RWPE2 (cell line): ENCODE measurements at regions not wholly inside any gene's neighbourhood (a gene's known extent, or its start where the extent isn't known, plus 50 kb on each side); places are given as distances from the start of the nearest gene placed in this dataset.

Experiments
- ATAC-seq: fragments of 200-7000 bp; cut with Tn5 transposase; 3 replicates; pipeline ENCODE4 v1.9.1; 2021; ENCODE audit warnings: low read depth
- DNase-seq: peaks from one replicate; pipeline ENCODE4 v3.0.0-alpha.2; 2020; ENCODE audit warnings: low spot score
- H3K27ac ChIP-seq: fragments of 450-650 bp; 2 replicates; pipeline ENCODE4 v1.5.1; 2017; ENCODE audit warnings: mild to moderate bottlenecking; ENCODE audit not compliant: poor library complexity, severe bottlenecking
- H3K27me3 ChIP-seq: fragments of 250-450 bp; sonication (Bioruptor Pico); 2 replicates; pipeline ENCODE4 v1.5.1; 2021; ENCODE audit warnings: mild to moderate bottlenecking, moderate library complexity; ENCODE audit not compliant: insufficient read depth, poor library complexity, severe bottlenecking
- H3K36me3 ChIP-seq: fragments of 250-450 bp; sonication (Bioruptor Pico); 2 replicates; pipeline ENCODE4 v1.5.1; 2020; ENCODE audit warnings: low read depth, mild to moderate bottlenecking, moderate library complexity
- H3K4me1 ChIP-seq: fragments of 250-450 bp; sonication (Bioruptor Pico); 2 replicates; pipeline ENCODE4 v1.5.1; 2021; ENCODE audit warnings: mild to moderate bottlenecking, moderate library complexity; ENCODE audit not compliant: insufficient read depth, poor library complexity, severe bottlenecking
- H3K4me3 ChIP-seq: fragments of 250-450 bp; sonication (Bioruptor Pico); 2 replicates; pipeline ENCODE4 v1.5.1; 2021; ENCODE audit warnings: mild to moderate bottlenecking, moderate library complexity; ENCODE audit not compliant: severe bottlenecking
- H3K9me3 ChIP-seq: fragments of 250-450 bp; sonication (Bioruptor Pico); 2 replicates; pipeline ENCODE4 v1.5.1; 2021; ENCODE audit warnings: mild to moderate bottlenecking, moderate library complexity; ENCODE audit not compliant: severe bottlenecking
- CTCF ChIP-seq: fragments of 450-650 bp; IDR thresholded peaks from one replicate; pipeline ENCODE4 v1.5.1; 2017; ENCODE audit warnings: mild to moderate bottlenecking, moderate library complexity; ENCODE audit not compliant: poor library complexity, severe bottlenecking

DNA sequence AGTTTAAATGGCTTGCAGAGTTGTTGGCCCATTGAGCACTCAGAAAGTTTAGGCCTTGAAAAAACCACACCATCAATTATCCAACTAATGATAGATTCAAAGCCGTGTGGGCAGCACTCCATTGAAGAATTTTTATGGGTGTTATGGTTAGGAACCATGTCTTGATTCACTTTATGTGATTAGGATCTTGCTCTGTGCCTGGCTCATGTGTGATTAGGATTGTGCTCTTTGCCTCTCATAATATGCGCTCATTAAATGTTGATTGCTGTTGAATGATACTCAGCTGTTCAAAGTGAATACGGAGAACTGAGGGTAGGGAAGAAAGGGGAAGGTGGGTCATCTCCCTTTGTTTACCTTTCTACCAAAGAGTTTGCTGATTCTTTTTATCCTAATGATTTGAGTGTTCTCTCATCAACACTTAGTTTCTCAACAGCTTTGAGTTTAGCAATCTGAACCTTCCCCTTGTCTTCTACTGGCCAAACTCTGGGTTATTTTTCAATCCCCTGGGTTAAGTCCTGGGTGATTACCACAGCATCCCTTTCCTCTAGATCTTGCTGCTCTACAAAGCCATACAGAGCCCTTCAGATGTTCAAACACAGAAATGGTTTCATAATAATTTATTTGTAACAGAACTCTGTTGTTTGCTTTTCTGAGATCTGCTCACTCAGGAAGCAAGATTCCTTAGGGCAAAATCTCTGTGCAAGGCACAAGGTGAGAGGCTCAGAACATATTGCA lies 668.8 kb upstream of the RGMB start:
- H3K4me3 ChIP-seq = no peak overlapping the region
- ATAC-seq (no peak), DNase-seq (no peak)
- peaks cover 34% of the 10 kb centered on the region for H3K4me1 ChIP-seq
- H3K36me3 ChIP-seq = no peaks in the 10 kb centered on the region
- no peaks in the 10 kb centered on the region for H3K9me3 ChIP-seq
- H3K27ac ChIP-seq = no peak overlapping the region
- TF ChIP-seq CTCF = no peak
- H3K27me3 ChIP-seq = no peaks in the 10 kb centered on the region

GRCh38 chr5:98105681-98106080 lies 667.8 kb upstream of the RGMB start:
- no peaks in the 10 kb centered on the region for H3K27me3 ChIP-seq

GRCh38 chr5:98106116-98107031 lies 667.1 kb upstream of the RGMB start:
- no peak for TF ChIP-seq CTCF
- Histone ChIP-seq H3K4me3 (no peak overlapping the region), H3K27me3 (no peaks in the 10 kb centered on the region), H3K27ac (peak overlapping the region; percentile 100), H3K4me1 (peaks cover 42% of the 10 kb centered on the region), H3K9me3 (no peaks in the 10 kb centered on the region), H3K36me3 (no peaks in the 10 kb centered on the region)
- DNase-seq (no peak), ATAC-seq (no peak)

More at GRCh38 chr5:98105681-98106080, 667.8 kb upstream of the RGMB start:
- peak overlapping the region; percentile 100 for H3K27ac ChIP-seq
- no peaks in the 10 kb centered on the region for H3K36me3 ChIP-seq
- H3K4me3 ChIP-seq = no peak overlapping the region
- ATAC-seq = no peak
- no peaks in the 10 kb centered on the region for H3K9me3 ChIP-seq
- peaks cover 35% of the 10 kb centered on the region for H3K4me1 ChIP-seq
- no peak for TF ChIP-seq CTCF
- no peak for DNase-seq

- H3K27me3 ChIP-seq = no peaks in the 10 kb centered on the region
- no peak overlapping the region for H3K4me3 ChIP-seq
- 0 out of 2 replicates have a peak, but pooled peaks cover 3% of the 10 kb centered on the region for H3K36me3 ChIP-seq
- peak overlapping the region; percentile 100 for H3K27ac ChIP-seq
- DNase-seq (no peak), ATAC-seq (peak; percentile 81)
- peaks cover 43% of the 10 kb centered on the region for H3K4me1 ChIP-seq
- no peaks in the 10 kb centered on the region for H3K9me3 ChIP-seq
- TF ChIP-seq CTCF = no peak
These were observed 665.0 kb upstream of the RGMB start for GRCh38 chr5:98108497-98108896.
